ENCODE measurements at regions not wholly inside any gene's neighbourhood (a gene's known extent, or its start where the extent isn't known, plus 50 kb on each side); places are given as distances from the start of the nearest gene placed in this dataset.
"Not testable (repeated sequence)": the region's sequence is repeated elsewhere in the genome, so short reads cannot be mapped to it uniquely, and the experiment has no call there.

GRCh38 chr12:59486827-59487226, 109.0 kb upstream of the SLC16A7 start:
- Histone ChIP-seq H3K9me3 (ENCODE audit: low read length) (no peaks in the 10 kb centered on the region), H3K4me1 (ENCODE audit: insufficient read depth, low read length, poor library complexity, severe bottlenecking) (peaks cover 8% of the 10 kb centered on the region), H3K4me3 (ENCODE audit: low read depth, low read length, poor library complexity, severe bottlenecking) (no peak overlapping the region), H2AFZ (ENCODE audit: low read length) (no peak overlapping the region), H3K27ac (ENCODE audit: low read depth, low read length, poor library complexity, severe bottlenecking) (no peak overlapping the region), H3K79me2 (ENCODE audit: insufficient read depth, low read depth, low read length) (no peaks in the 10 kb centered on the region), H3K4me2 (ENCODE audit: low read length) (no peak overlapping the region), H4K20me1 (ENCODE audit: insufficient read depth, low read length) (no peaks in the 10 kb centered on the region), H3K36me3 (ENCODE audit: insufficient read depth, low read length) (no peaks in the 10 kb centered on the region), H3K9me2 (ENCODE audit: insufficient read depth, low read length) (no peaks in the 10 kb centered on the region)
- TF ChIP-seq, protein P1, sequence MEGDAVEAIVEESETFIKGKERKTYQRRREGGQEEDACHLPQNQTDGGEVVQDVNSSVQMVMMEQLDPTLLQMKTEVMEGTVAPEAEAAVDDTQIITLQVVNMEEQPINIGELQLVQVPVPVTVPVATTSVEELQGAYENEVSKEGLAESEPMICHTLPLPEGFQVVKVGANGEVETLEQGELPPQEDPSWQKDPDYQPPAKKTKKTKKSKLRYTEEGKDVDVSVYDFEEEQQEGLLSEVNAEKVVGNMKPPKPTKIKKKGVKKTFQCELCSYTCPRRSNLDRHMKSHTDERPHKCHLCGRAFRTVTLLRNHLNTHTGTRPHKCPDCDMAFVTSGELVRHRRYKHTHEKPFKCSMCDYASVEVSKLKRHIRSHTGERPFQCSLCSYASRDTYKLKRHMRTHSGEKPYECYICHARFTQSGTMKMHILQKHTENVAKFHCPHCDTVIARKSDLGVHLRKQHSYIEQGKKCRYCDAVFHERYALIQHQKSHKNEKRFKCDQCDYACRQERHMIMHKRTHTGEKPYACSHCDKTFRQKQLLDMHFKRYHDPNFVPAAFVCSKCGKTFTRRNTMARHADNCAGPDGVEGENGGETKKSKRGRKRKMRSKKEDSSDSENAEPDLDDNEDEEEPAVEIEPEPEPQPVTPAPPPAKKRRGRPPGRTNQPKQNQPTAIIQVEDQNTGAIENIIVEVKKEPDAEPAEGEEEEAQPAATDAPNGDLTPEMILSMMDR (conservative IDR thresholded peaks at IDR 0.05; ENCODE audit: low read length) = no peak
- TF ChIP-seq EZH2phosphoT487 (IDR thresholded peaks at IDR 0.05; ENCODE audit: borderline replicate concordance, low read depth, low read length) = no peak
- POLR2A ChIA-PET = no interaction called here
- intact Hi-C loops (cut with micrococcal nuclease; ENCODE audit: unreplicated experiment) = no loop called here
- BruUV-seq (replicated peaks) = no TSS peak
- DNase-seq (ENCODE audit: low spot score) = no peak
- CTCF ChIA-PET (ENCODE audit: unreplicated experiment) = no interaction called here

DNA sequence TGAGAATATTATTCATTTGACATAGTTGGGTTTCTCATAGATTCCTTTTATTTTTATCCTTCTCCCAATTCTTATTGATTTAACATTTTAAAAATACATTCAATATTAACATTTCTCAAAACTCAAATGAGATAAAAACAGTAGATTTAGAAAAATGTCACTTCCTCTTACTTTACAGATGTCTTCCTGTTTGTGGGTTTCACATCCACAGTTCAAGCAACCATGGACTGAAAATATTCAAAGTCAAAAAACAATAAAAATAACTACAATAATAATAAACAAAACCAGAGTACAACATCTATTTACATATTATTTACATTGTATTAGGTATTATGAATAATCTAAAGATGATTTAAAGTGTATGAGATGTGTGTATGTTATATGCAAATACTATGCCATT, 111.3 kb upstream of the SLC16A7 start:
- Histone ChIP-seq H2AFZ (ENCODE audit: low read length) (no peak overlapping the region), H3K4me3 (ENCODE audit: low read depth, low read length, poor library complexity, severe bottlenecking) (no peak overlapping the region), H3K4me1 (ENCODE audit: insufficient read depth, low read length, poor library complexity, severe bottlenecking) (peaks cover 8% of the 10 kb centered on the region), H3K27ac (ENCODE audit: low read depth, low read length, poor library complexity, severe bottlenecking) (no peak overlapping the region), H4K20me1 (ENCODE audit: insufficient read depth, low read length) (no peaks in the 10 kb centered on the region), H3K4me2 (ENCODE audit: low read length) (no peak overlapping the region), H3K79me2 (ENCODE audit: insufficient read depth, low read depth, low read length) (no peaks in the 10 kb centered on the region), H3K9me3 (ENCODE audit: low read length) (no peaks in the 10 kb centered on the region), H3K9me2 (ENCODE audit: insufficient read depth, low read length) (no peaks in the 10 kb centered on the region), H3K36me3 (ENCODE audit: insufficient read depth, low read length) (no peaks in the 10 kb centered on the region)
- TF ChIP-seq, protein P1 (conservative IDR thresholded peaks at IDR 0.05; ENCODE audit: low read length) = no peak
- TF ChIP-seq EZH2phosphoT487 (IDR thresholded peaks at IDR 0.05; ENCODE audit: borderline replicate concordance, low read depth, low read length) = no peak
- DNase-seq (ENCODE audit: low spot score) = peak; percentile 13
- BruUV-seq (replicated peaks) = no TSS peak
- ChIA-PET POLR2A (no interaction called here), CTCF (ENCODE audit: unreplicated experiment) (no interaction called here)
- intact Hi-C loops (cut with micrococcal nuclease; ENCODE audit: unreplicated experiment) = no loop called here

- H2AFZ ChIP-seq (ENCODE audit: low read length); POLR2A ChIA-PET; H3K27ac ChIP-seq (ENCODE audit: low read depth, low read length, poor library complexity, severe bottlenecking); H3K4me3 ChIP-seq (ENCODE audit: low read depth, low read length, poor library complexity, severe bottlenecking); H3K4me2 ChIP-seq (ENCODE audit: low read length); intact Hi-C loops (cut with micrococcal nuclease; ENCODE audit: unreplicated experiment); H4K20me1 ChIP-seq (ENCODE audit: insufficient read depth, low read length); DNase-seq (ENCODE audit: low spot score); H3K9me2 ChIP-seq (ENCODE audit: insufficient read depth, low read length); BruUV-seq (replicated peaks); CTCF ChIA-PET (ENCODE audit: unreplicated experiment); H3K4me1 ChIP-seq (ENCODE audit: insufficient read depth, low read length, poor library complexity, severe bottlenecking); H3K36me3 ChIP-seq (ENCODE audit: insufficient read depth, low read length); H3K9me3 ChIP-seq (ENCODE audit: low read length); H3K79me2 ChIP-seq (ENCODE audit: insufficient read depth, low read depth, low read length): not testable (repeated sequence)
These were observed 121.6 kb upstream of the SLC16A7 start for GRCh38 chr12:59474236-59474635.
